RWPE1 (cell line): ENCODE measurements at regions not wholly inside any gene's neighbourhood (a gene's known extent, or its start where the extent isn't known, plus 50 kb on each side); places are given as distances from the start of the nearest gene placed in this dataset.

Experiments used
- CTCF ChIA-PET: fragments of 350-600 bp; sonication (Branson Sonifier 250); formaldehyde crosslinking; extraction: SDS; loops from one replicate; lab custom pipeline; 2021; lab: Yijun Ruan, JAX
- POLR2A ChIA-PET: fragments of 400-600 bp; formaldehyde crosslinking; extraction: SDS; loops from one replicate; lab custom pipeline; 2020; ENCODE audit warnings: antibody characterized with exemption; ENCODE audit not compliant: low non-redundant PET; lab: Yijun Ruan, JAX
- DNase-seq: peaks from one replicate; pipeline ENCODE4 v3.0.0; 2012; ENCODE audit warnings: low spot score
- H3K27ac ChIP-seq: fragments of 450-650 bp; 2 replicates; pipeline ENCODE4 v1.5.1; 2017
- CTCF ChIP-seq: fragments of 450-650 bp; conservative IDR thresholded peaks from 2 replicates; pipeline ENCODE4 v1.5.1; 2017; ENCODE audit warnings: low read depth, mild to moderate bottlenecking

GRCh38 chr9:73720601-73721000, 568.9 kb downstream of the ANXA1 start:
- ChIA-PET CTCF (interaction anchor here (0.5 kb wide), 1 partner anchor 689 kb away, joined by 3 read pairs; no protein-coding TSS in a partner anchor), POLR2A (no interaction called here)
- TF ChIP-seq CTCF, result no peak
- no peak for DNase-seq
- no peak overlapping the region for H3K27ac ChIP-seq

- no peak for TF ChIP-seq CTCF
- ChIA-PET POLR2A (no interaction called here), CTCF (interaction anchor here (0.5 to 0.8 kb wide), 2 partner anchors 107 to 380 kb away, joined by 3 to 4 read pairs; no protein-coding TSS in a partner anchor)
- H3K27ac ChIP-seq, result no peak overlapping the region
- DNase-seq, result no peak
Observed at GRCh38 chr9:73736270-73736669, 584.6 kb downstream of the ANXA1 start.

- POLR2A ChIA-PET, result no interaction called here
- CTCF ChIA-PET, result no interaction called here
- no peak overlapping the region for H3K27ac ChIP-seq
- DNase-seq, result no peak
- TF ChIP-seq CTCF, result no peak
Observed at GRCh38 chr9:73738741-73739530, 587.3 kb downstream of the ANXA1 start.

GRCh38 chr9:73741316-73741715, 589.7 kb downstream of the ANXA1 start:
- ChIA-PET CTCF (interaction anchor here (0.8 kb wide), 1 partner anchor 457 kb away, joined by 3 read pairs; no protein-coding TSS in a partner anchor), POLR2A (no interaction called here)
- no peak overlapping the region for H3K27ac ChIP-seq
- TF ChIP-seq CTCF, result no peak
- no peak for DNase-seq

- ChIA-PET CTCF (interaction anchor here (0.6 kb wide), 1 partner anchor 1939 kb away, joined by 3 read pairs; no protein-coding TSS in a partner anchor), POLR2A (no interaction called here)
- no peak overlapping the region for H3K27ac ChIP-seq
- no peak for TF ChIP-seq CTCF
- DNase-seq, result no peak
Observed at GRCh38 chr9:73742412-73742811, 590.7 kb downstream of the ANXA1 start.

- DNase-seq, result peak; percentile 30
- H3K27ac ChIP-seq, result no peak overlapping the region
- ChIA-PET CTCF (no interaction called here), POLR2A (no interaction called here)
- TF ChIP-seq CTCF, result no peak
Observed at GRCh38 chr9:73743826-73744225, 592.2 kb downstream of the ANXA1 start.
